HEK293T (cell line): ENCODE measurements at regions not wholly inside any gene's neighbourhood (a gene's known extent, or its start where the extent isn't known, plus 50 kb on each side); places are given as distances from the start of the nearest gene placed in this dataset.

ENCODE experiments used
- CTCF ChIA-PET: fragments of 350-600 bp; formaldehyde crosslinking; extraction: SDS; loops from one replicate; lab custom pipeline; 2021; ENCODE audit warnings: antibody characterized with exemption, inconsistent platforms; lab: Yijun Ruan, JAX
- POLR2A ChIA-PET: fragments of 350-600 bp; formaldehyde crosslinking; extraction: SDS; loops from one replicate; lab custom pipeline; 2020; ENCODE audit warnings: antibody characterized with exemption, inconsistent platforms; lab: Yijun Ruan, JAX
- DNase-seq: peaks from one replicate; pipeline ENCODE4 v3.0.0; 2012; ENCODE audit warnings: mixed read lengths; ENCODE audit errors: extremely low spot score
- ARNT ChIP-seq: fragments of 450-650 bp; IDR thresholded peaks from 2 replicates; pipeline ENCODE4 v1.6.1; 2017; ENCODE audit warnings: mild to moderate bottlenecking
- BHLHE40 ChIP-seq: fragments of 450-650 bp; IDR thresholded peaks from 2 replicates; pipeline ENCODE4 v1.6.1; 2016; ENCODE audit warnings: mild to moderate bottlenecking, moderate library complexity, borderline replicate concordance
- CTBP1 ChIP-seq: fragments of 450-650 bp; IDR thresholded peaks from 2 replicates; pipeline ENCODE4 v1.6.1; 2016; ENCODE audit warnings: borderline replicate concordance
- ELF4 ChIP-seq: fragments of 450-650 bp; IDR thresholded peaks from 2 replicates; pipeline ENCODE4 v1.6.1; 2017; ENCODE audit warnings: antibody characterized with exemption
- FOXA1 ChIP-seq: fragments of 450-650 bp; IDR thresholded peaks from 2 replicates; pipeline ENCODE4 v1.6.1; 2016; ENCODE audit warnings: mild to moderate bottlenecking
- FOXK2 ChIP-seq: fragments of 450-650 bp; IDR thresholded peaks from 2 replicates; pipeline ENCODE4 v1.6.1; 2016; ENCODE audit warnings: mild to moderate bottlenecking
- FOXM1 ChIP-seq: fragments of 450-650 bp; IDR thresholded peaks from 2 replicates; pipeline ENCODE4 v1.6.1; 2017; ENCODE audit warnings: mild to moderate bottlenecking, borderline replicate concordance
- HDGF ChIP-seq: fragments of 450-650 bp; IDR thresholded peaks from 2 replicates; pipeline ENCODE4 v1.6.1; 2017; ENCODE audit warnings: antibody characterized with exemption, borderline replicate concordance
- L3MBTL2 ChIP-seq: fragments of 450-650 bp; conservative IDR thresholded peaks from 2 replicates; pipeline ENCODE4 v1.6.1; 2016; ENCODE audit warnings: mild to moderate bottlenecking
- LEF1 ChIP-seq: fragments of 450-650 bp; IDR thresholded peaks from 2 replicates; pipeline ENCODE4 v1.6.1; 2017; ENCODE audit warnings: mild to moderate bottlenecking, borderline replicate concordance
- NFRKB ChIP-seq: fragments of 450-650 bp; IDR thresholded peaks from 2 replicates; pipeline ENCODE4 v1.6.1; 2016; ENCODE audit warnings: mild to moderate bottlenecking, moderate library complexity
- PKNOX1 ChIP-seq: fragments of 450-650 bp; IDR thresholded peaks from 2 replicates; pipeline ENCODE4 v1.6.1; 2016
- SP1 ChIP-seq: fragments of 450-650 bp; IDR thresholded peaks from 2 replicates; pipeline ENCODE4 v1.6.1; 2017
- SUZ12 ChIP-seq: fragments of 450-650 bp; IDR thresholded peaks from 2 replicates; pipeline ENCODE4 v1.6.1; 2016; ENCODE audit warnings: mild to moderate bottlenecking
- TARDBP ChIP-seq: fragments of 450-650 bp; IDR thresholded peaks from 2 replicates; pipeline ENCODE4 v1.6.1; 2016
- ZNF384 ChIP-seq: fragments of 450-650 bp; IDR thresholded peaks from 2 replicates; pipeline ENCODE4 v1.6.1; 2016

- CTCF ChIA-PET = no interaction called here
- TF ChIP-seq CTBP1 (no peak), FOXA1 (no peak), FOXM1 (no peak)
- DNase-seq = no peak
- POLR2A ChIA-PET = no interaction called here
These were observed 346.7 kb upstream of the PRICKLE1 start for GRCh38 chr12:42936260-42936659.

- ChIA-PET CTCF (no interaction called here), POLR2A (no interaction called here)
- no peak for TF ChIP-seq TARDBP
- TF ChIP-seq FOXA1 = no peak
- no peak for TF ChIP-seq NFRKB
- TF ChIP-seq FOXM1 = no peak
- no peak for TF ChIP-seq SP1
- TF ChIP-seq ELF4 = no peak
- no peak for TF ChIP-seq FOXK2
- TF ChIP-seq PKNOX1 = no peak
- TF ChIP-seq ARNT = no peak
- no peak for TF ChIP-seq ZNF384
- no peak for TF ChIP-seq CTBP1
- no peak for TF ChIP-seq SUZ12
- no peak for TF ChIP-seq L3MBTL2
- TF ChIP-seq BHLHE40 = no peak
- TF ChIP-seq LEF1 = no peak
- DNase-seq = no peak
These were observed 346.2 kb upstream of the PRICKLE1 start for GRCh38 chr12:42935756-42936155.

GRCh38 chr12:42935090-42935489, 345.5 kb upstream of the PRICKLE1 start:
- ChIA-PET CTCF (no interaction called here), POLR2A (no interaction called here)
- TF ChIP-seq NFRKB (no peak), ZNF384 (no peak), TARDBP (no peak), BHLHE40 (no peak), HDGF (no peak), SUZ12 (no peak), FOXK2 (no peak), LEF1 (no peak), L3MBTL2 (no peak), SP1 (no peak), CTBP1 (no peak), PKNOX1 (no peak), FOXM1 (no peak), FOXA1 (no peak), ARNT (no peak), ELF4 (no peak)
- DNase-seq = no peak

GRCh38 chr12:42933461-42934081, 344.0 kb upstream of the PRICKLE1 start:
- no peak for TF ChIP-seq ARNT
- TF ChIP-seq HDGF = no peak
- TF ChIP-seq FOXM1 = no peak
- TF ChIP-seq CTBP1 = no peak
- TF ChIP-seq L3MBTL2 = no peak
- TF ChIP-seq PKNOX1 = no peak
- TF ChIP-seq ZNF384 = no peak
- TF ChIP-seq FOXK2 = no peak
- no peak for TF ChIP-seq ELF4
- TF ChIP-seq TARDBP = no peak
- TF ChIP-seq LEF1 = no peak
- no peak for TF ChIP-seq FOXA1
- TF ChIP-seq SP1 = no peak
- TF ChIP-seq BHLHE40 = no peak
- TF ChIP-seq NFRKB = no peak
- CTCF ChIA-PET = no interaction called here
- DNase-seq = peak; percentile 13
- POLR2A ChIA-PET = interaction anchor here (0.6 kb wide), 1 partner anchor 11 kb away, joined by 3 read pairs; no protein-coding TSS in a partner anchor

GRCh38 chr12:42932936-42933335, 343.4 kb upstream of the PRICKLE1 start:
- CTCF ChIA-PET = no interaction called here
- TF ChIP-seq PKNOX1 = no peak
- no peak for TF ChIP-seq L3MBTL2
- TF ChIP-seq BHLHE40 = no peak
- TF ChIP-seq SP1 = no peak
- TF ChIP-seq HDGF = no peak
- TF ChIP-seq CTBP1 = no peak
- TF ChIP-seq ARNT = no peak
- TF ChIP-seq FOXA1 = no peak
- POLR2A ChIA-PET = no interaction called here
- DNase-seq = no peak

- DNase-seq = no peak
- CTCF ChIA-PET = no interaction called here
- POLR2A ChIA-PET = no interaction called here
- no peak for TF ChIP-seq ZNF384
- no peak for TF ChIP-seq L3MBTL2
- TF ChIP-seq FOXA1 = no peak
- no peak for TF ChIP-seq TARDBP
- TF ChIP-seq FOXK2 = no peak
- no peak for TF ChIP-seq ELF4
- TF ChIP-seq CTBP1 = no peak
- no peak for TF ChIP-seq SP1
- no peak for TF ChIP-seq ARNT
- no peak for TF ChIP-seq BHLHE40
- TF ChIP-seq NFRKB = no peak
- no peak for TF ChIP-seq SUZ12
- no peak for TF ChIP-seq FOXM1
- no peak for TF ChIP-seq HDGF
- TF ChIP-seq PKNOX1 = no peak
These were observed 336.7 kb upstream of the PRICKLE1 start for GRCh38 chr12:42926232-42926631.
